GM21526 (cell line): ENCODE measurements at regions not wholly inside any gene's neighbourhood (a gene's known extent, or its start where the extent isn't known, plus 50 kb on each side); places are given as distances from the start of the nearest gene placed in this dataset.

Source experiments
- ATAC-seq: cut with Tn5 transposase; IDR thresholded peaks from one replicate; pipeline ENCODE4 v1.9.1; 2021; ENCODE audit warnings: moderate library complexity; ENCODE audit not compliant: unreplicated experiment, low FRiP score

- ATAC-seq = no peak
Observed at GRCh38 chr6:14031516-14031915, 86.1 kb upstream of the CD83 start.

- no peak for ATAC-seq
Observed at GRCh38 chr6:14035071-14035847, 82.3 kb upstream of the CD83 start.

GRCh38 chr6:14035874-14036273 lies 81.7 kb upstream of the CD83 start:
- ATAC-seq = no peak

- no peak for ATAC-seq
Observed at GRCh38 chr6:14036911-14037310, 80.7 kb upstream of the CD83 start.

GRCh38 chr6:14037402-14038277 lies 79.9 kb upstream of the CD83 start:
- no peak for ATAC-seq

DNA sequence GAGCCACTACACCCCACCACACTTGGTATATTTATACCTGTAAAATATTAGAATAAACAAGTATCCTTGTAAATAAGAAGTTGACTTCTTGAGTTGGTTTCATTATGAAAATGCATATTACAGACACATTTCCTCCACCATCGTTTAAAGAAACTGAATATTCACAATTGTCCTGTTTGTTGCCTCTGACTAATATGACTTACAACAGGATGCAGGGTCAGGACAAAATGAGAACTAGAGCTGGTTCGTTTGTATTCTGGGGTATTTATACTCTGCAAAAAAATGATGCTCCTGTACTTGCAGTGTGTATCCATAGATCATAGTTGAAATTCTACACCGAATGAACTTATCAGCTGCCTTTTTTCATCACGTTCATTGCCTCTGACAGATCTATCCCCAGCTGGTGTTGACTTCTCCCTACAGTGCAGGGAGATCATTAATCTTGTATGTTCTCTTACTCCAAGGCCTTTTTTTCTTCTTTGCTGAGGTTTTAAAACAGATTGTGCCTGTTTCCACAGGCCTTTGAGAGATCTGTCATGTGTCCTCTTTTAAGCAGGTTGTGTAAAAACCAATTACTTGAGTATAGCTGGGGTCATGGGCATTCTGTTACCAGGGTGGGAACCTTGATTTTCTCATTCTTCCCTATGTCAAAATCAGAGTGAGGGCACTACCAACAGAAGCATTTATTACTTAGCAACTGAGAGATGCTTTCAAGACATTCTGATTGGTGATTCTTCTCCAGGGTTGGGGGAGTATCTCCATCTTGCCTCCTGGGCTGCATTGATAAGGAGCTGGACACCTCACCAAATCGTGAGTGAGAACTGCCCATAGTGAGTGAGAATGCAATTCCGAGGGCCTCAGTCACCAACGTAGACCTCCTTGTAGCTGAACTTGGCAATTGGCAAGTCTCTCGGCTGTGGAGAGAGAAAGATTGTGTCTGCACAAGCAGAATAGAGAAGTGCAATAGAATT lies 78.8 kb upstream of the CD83 start:
- ATAC-seq = no peak

GRCh38 chr6:14040042-14040441 lies 77.5 kb upstream of the CD83 start:
- ATAC-seq = no peak

DNA sequence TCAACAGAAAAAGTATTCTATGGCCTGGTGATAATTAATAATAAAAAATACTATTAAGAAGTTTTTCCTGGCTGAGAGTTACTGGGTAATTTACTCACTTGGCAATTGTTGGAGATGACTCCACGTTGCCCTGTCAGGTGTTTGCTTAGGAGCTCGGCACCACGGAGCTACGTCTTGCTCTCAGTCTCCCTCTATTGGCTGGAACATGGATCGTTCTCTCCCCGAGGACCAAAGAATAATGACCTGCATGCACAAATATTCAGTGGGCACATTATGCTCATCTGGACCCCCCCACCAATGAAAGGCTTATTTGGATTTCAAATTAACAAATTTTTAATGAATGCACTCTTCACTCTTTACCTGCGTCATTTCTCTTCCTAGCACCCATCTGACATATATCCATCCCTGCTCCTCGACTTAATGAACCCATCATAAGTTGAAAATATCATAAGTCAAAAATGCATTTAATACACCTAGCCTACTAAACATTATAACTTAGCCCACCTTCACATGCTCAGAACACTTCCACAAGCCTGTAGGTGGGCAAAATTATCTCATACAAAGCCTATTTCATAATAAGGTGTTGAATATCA lies 71.0 kb upstream of the CD83 start:
- peak; percentile 50 for ATAC-seq

DNA sequence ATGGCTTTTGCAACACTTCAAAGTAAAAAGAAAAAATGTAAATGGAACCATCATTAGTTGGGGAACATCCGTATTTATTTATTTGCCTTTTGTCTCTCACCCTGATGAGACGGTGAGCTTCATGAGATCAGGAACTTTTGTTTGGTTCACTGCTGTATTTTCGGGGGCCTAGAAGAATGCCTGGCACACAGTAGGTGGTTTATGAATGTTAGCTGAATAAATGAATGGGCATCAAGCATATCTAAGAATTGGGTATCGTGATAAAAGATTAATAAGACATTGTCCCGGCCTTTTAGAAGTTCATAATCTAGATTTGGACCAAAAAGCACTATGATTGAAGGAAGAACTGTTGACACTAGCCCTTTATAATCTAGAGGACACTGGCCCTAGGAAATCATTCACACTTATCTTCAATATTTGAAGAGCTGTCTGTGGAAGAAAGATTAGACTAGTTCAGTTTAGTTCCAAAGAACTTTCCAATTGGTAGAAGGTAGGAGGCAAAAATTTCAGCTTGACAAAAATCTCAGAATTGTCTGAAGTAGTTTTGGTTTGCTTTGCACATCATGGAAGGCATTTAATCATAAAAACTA lies 70.3 kb upstream of the CD83 start:
- no peak for ATAC-seq

DNA sequence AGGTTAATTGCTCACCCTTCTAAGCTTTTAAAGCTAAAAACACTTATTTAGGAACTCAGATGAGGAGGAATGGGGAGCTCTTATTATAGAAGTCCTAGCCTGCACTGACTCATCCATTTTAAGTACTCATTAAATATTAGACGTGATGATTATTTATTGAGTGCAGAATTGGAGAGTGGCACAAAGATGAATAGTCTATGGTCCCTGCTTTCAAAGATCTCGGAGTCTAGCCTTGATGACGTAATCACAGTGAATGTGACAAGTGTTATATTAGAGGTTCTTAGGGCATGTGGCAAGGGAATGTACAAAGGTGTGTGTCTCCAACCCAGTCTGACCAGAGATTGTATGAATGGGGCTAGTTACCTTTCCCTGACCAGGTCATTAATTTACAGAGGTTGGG lies 68.7 kb upstream of the CD83 start:
- no peak for ATAC-seq

GRCh38 chr6:14051355-14051754 lies 66.2 kb upstream of the CD83 start:
- no peak for ATAC-seq

GRCh38 chr6:14053811-14054210 lies 63.8 kb upstream of the CD83 start:
- no peak for ATAC-seq

GRCh38 chr6:14055541-14055940 lies 62.0 kb upstream of the CD83 start:
- ATAC-seq = no peak

DNA sequence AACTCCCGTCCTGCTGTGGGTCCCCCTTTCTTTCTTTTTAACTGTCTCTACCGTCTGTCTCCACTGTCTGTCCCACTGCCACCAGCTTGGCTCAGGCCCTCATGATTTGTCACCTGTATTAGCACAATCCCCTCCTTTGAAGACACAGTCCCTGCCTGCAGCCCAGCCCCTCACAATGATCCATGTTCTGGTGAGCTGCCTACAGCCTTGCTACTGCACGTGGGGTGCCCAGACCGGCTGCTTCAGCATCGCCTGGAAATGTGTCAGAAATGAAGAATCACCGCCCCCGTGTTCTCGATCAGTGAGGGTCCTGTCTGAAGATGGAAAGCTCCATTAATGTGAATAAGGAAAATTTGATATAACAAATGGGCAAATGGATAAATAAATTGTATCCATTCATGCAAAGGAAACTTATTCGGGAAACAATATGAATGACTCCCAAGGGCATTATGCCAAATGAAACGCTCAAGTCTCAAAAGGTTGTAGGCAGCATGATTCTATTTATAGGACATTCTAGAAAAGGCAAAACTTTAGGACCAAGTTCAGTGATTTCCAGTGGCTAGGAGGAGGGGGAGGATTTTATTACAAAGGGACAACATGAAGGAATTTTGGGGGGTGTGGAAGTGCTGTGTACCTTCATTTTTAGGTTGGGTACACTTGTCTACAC lies 59.4 kb upstream of the CD83 start:
- ATAC-seq = no peak

DNA sequence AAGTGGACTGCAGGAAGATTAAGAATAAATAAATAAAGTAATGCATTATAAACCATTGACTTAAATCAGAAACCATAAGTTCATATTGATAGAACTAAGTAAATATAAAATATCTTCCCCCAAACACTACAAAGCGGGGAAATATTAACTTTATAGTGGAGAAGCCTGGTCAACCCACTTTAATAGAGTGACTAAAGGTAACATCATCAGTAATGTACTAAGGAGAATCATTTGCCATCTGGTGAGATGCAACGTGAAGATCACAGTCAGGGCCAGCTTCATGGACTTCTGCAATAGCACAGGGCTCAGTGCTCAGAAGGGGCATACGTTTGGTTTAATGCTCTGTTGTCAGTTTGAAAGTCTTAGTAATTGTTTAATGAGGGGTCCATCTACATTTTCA lies 58.8 kb upstream of the CD83 start:
- ATAC-seq = no peak

DNA sequence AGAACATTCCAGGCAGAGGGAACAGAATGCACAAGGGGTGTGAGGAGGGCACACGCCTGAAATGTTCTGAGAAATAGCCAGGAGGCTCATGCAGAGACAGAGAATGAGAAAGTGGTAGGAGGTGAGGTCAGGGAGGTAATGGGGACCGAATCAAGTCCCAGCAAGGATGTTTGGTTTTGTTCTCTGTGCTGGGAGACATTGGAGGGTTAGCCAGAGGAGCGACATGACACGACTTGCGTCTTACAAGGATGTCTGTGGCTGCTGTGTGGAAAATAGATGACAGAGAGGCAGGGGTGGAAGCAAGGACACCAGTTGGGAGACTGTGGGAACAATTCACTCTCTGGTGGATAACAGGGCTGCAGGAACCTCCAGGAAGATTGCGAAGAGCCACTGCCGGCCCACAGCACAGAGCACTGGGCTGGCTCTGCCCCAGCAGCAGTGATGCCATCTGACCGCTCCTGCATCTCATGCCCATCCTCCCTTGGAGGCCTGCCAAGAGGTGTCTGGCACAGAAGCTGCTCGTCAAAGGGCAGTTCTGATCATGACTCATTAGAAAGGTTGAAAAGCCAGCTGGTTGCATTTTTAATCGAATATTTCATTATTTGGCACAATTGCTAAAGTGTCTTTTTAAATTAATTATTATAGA lies 57.7 kb upstream of the CD83 start:
- ATAC-seq = no peak

DNA sequence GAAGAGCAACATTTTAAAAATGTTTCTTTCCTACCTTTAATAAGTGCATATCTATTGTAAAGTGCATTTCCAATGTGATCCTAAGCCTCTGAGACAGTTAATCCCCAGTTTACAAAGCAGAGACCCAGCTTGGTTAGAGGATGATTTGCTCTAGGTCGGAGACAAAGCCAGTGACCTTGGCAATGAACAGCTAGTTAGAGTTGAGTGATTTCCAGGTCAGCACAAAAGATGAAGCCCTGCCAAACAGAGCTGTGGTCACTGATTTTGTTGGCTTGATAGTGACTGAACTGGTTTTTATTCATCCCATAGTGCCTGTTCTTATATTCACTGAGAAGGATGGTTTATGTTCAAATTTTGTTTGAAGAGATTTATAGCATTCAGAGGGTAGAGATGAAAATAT lies 56.6 kb upstream of the CD83 start:
- no peak for ATAC-seq

- ATAC-seq = no peak
Observed at GRCh38 chr6:14061643-14062042, 55.9 kb upstream of the CD83 start.
